GM19468 (cell line): ENCODE measurements at regions not wholly inside any gene's neighbourhood (a gene's known extent, or its start where the extent isn't known, plus 50 kb on each side); places are given as distances from the start of the nearest gene placed in this dataset.

Experiments used
- ATAC-seq: cut with Tn5 transposase; IDR thresholded peaks from one replicate; pipeline ENCODE4 v1.9.1; 2021; ENCODE audit warnings: mild to moderate bottlenecking, moderate library complexity, moderate number of reproducible peaks; ENCODE audit not compliant: unreplicated experiment; ENCODE audit errors: extremely low read depth

DNA sequence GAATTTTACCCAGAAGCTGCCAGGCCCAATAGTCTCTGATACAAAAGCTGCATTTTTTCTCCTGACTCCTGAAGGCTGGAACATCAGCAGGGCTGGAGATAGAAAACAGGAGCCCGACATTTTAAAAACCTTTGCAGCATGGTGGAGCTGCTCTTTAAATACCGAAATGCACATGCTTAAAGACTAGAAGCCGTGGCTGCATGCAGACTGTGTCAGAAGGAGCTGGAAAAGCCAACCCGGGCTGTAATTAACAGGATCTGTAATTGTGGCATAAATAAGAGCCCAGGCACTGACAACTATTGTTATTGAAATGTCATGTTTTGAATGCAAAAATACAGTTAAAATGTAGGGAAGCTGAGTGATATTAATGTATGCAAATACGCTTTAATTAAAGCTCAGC, 304.9 kb upstream of the PLET1 start:
- no peak for ATAC-seq

DNA sequence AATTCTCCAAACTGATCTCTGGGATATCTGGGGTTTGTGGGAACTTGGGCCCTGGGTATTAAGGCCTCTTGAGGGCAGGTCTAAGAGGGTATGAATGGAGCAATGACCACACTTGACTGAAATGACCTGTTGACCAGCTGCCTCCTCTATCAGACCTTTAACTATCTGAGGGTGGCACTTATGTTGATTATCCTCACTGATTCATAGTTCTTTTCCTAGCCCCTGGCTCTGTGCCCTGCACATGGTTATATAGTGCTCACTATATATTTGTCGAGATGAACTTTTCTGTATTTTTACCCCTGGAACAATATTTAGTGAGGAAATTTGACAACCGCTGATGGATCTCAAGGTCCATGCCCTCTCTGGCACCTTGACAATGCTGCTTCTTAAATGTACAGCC, 305.5 kb upstream of the PLET1 start:
- no peak for ATAC-seq

DNA sequence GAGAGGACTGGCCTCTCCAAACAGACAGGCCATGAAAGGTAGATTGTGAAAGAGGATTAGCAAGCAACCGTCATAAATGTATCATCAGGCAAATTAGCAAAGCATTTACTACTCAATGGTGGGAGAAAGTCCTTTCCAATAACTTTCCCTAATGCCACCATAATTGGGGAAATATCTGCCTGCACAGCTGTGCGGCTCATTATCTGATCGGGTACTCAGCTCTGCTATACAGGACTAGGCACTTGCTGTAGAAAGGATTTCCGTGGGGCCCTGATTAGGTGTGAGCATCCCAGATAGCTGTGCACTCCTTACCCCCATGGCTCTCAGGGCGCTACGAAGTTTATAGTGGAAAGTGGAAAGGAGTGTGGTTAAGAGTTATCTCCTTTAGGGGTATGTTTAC, 309.7 kb upstream of the PLET1 start:
- no peak for ATAC-seq

DNA sequence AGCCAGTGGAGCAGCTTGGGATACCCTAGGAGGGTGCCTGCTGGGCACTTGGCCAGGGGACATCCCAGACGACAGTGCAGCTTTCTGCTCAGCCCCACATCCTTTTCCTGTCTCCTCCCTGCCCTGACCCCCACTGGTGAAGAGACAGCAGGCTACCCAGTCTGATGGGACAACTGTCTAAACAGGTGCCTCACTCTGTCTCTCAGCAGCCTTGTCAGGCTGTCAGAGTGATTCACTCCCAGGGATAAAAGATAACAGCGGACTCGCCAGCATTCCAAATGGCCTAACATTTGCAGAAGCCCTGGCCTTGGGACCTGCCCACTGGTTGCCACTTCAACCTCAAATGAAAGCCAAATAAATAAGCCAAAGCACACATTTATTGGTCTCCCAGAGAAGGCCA, 318.6 kb upstream of the PLET1 start:
- ATAC-seq, result no peak

DNA sequence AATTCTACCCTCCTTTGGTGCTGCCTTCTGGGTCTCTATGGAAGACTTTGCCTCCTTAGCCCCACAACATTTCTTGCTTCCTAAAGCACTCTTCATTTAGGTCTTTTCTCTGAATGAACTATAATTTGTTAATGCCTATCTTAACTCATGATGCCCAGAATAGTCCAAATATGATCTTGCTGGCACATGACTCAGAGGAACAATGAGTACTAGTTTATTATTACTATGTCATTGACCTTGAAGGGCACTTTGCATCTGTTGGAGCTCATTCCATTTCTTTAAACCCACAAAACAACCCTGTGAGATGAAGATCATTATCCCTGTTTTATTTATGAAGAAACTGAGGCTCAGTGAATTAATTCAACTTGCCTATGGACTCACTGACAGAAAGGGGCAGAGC, 320.2 kb upstream of the PLET1 start:
- ATAC-seq, result no peak

DNA sequence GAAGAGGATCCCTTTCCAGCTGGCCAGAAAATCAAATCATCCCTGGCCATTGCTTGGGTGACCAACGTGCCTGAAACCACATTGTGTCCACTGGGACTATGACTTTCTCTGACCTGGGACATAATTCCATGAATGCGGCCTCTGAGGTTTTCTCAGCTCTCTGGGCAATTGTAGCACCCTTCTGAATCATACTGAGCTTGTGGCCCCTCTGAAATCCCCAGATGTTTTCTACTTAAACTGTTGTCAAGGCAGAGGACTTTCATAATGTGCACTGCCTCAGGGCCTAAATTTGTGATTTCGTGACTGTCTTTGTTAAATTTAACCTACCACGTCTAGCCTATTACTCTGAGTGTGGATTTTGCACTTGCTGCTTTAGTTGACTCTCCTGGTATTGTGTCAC, 321.1 kb upstream of the PLET1 start:
- no peak for ATAC-seq

DNA sequence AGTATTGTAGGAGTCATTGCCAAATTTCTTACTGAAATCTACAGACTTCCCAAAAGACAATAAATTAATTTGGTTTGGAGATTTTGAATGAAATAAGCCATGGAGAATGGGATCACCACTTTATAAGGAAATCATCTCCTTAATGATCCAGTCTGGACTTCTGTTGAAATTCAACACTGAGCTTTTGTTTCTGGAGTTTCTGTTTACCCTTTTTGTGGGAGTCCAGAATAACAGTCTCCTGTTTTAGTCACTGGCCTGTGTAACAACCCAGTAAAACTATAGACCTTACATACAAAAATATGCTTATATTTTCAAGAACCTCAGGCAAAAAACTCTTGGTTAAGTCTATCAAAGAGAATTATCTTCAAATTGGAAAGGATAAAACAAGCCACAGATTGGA, 321.7 kb upstream of the PLET1 start:
- no peak for ATAC-seq

DNA sequence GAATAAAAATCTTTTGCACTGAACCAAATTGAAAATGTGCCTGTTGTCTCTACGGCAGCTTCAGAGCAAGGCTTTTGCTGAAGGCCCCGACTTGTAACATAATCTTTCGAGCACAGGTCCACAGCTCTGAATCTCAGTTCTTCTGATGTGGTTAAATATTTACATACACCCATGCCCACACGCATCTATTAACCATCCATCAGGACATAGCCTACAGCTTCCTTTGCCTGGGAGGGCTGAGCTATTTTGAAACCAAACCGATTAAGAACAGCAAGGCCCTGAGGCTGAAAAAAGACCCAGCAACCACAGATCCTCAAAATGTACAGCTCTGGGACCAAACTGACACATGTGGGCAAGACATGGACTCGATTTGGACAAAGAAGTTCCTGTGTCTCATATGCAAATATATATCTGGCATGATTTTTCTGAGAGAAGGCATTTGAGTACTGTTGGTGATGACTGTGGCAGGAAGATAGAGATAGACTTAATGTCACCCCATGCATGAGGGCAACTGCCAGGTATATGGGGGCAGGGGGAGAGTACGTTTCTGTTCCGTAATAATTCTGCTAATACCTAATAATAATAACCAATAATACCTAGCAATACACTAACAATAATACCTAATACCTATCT, 322.7 kb upstream of the PLET1 start:
- peak; percentile 71 for ATAC-seq

DNA sequence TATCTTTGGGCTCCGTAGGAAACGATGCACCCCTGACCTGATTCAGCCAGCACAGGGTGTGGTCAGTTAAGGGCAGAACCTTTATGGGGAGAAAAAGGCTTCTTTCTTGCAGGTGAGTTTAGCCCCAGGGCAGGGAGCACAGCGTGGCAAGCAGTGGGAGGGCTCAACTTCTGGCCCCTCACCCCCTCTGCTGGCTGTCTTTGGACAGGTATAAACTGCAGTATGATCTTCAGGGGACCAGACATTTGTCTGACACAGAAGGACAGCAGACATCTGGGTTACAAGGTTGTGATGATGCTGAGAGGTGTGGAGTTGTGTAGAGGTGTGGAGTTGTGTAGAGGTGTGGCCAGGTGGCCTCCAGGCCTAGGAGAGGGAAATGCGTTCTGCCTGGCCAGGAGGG, 324.0 kb upstream of the PLET1 start:
- ATAC-seq, result no peak

DNA sequence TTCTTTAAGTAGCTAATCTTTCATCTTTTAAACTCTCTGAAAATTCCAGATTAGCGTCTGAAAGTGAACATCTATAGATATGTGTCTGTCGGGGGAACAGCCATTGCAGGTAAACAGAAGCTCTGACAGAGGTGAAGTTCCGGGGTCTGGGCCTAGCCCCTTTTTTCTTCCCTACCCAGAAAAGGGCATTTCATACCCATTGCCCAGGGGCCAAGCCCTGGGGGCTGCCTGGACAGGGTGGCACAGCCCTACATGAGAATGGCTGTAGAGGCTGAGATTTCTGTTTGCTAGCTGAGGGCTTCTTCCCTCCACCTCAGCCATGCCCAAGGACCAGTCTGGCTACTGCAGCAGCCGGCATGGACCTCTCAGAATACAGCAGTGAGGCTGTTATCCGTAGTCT, 327.0 kb upstream of the PLET1 start:
- no peak for ATAC-seq

DNA sequence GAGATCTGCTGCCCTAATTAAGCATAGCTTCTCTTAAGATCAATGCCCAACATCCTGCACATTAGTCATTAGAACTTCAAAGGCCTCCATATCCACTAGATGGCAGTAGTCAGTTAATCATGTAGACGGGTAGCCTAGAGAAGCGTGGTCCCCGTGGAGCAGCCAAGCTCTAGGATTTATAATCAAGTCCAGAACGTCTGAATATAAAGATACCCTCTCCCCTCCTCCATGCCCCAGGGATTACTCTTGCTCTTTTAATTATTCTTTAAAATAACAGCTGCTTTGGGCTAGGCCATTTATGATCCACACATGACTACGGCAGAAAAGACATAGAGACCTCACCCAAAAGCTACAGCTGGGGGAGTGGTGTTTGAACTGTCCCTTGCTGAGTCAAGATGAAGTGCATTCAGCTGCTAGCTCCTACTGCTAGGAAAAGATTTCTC, 327.6 kb upstream of the PLET1 start:
- no peak for ATAC-seq

DNA sequence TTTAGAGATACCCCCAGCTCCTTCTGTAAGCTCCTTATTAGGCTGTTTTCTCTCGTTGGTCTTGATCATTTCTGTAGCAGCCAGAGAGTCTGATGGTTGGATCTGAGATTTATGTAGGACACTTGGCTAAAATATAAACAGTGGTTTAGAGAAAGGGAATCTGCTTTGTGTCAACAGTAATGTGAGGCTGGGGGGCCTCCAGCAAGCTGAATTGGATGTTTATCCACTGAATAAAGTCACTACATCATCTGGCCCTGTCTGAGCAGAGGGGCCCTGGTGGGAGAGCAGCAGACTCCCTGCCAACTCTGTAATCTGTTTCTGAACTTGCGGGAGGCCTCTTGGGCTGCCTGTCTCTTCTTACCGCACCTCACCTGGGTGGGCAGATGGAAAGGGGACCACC, 328.5 kb upstream of the PLET1 start:
- no peak for ATAC-seq

DNA sequence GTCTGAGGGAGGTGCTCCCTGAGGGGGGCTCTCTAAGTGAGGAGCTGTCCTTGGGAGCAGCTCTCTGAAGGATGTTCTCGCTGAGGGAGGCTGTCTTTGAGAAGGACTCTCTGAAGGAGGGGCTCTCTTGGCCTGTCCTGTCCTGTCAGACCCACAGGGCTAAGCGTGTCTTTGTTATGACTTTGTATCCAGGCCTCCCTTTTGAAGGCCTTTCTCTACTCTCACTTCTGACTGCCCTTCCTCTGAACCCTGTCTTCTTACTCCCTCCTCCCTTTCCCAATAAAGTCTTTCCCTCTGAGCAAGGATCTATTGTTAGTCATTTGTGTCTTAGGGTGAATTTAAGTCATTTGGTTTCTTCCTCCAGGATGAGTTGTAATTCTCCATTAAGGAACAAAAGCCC, 330.1 kb upstream of the PLET1 start:
- no peak for ATAC-seq

DNA sequence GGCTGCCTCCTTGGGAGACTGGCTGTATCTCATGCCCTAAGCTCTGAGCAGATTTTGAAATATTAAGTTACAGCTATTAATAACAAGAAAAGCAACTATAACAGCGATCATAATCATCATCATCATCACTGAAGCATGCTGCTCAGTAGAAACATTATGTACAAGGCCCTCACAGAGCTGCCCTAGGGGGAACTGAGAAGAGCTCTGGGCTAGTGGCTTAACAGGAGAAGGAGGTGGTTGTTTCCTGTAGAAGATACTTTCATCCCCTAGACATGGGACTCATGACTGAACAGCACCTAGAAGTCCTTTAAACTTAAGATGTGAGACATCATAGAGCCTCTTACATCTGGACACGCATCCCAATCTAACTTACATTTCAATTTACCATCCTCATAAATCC, 332.8 kb upstream of the PLET1 start:
- ATAC-seq, result no peak

DNA sequence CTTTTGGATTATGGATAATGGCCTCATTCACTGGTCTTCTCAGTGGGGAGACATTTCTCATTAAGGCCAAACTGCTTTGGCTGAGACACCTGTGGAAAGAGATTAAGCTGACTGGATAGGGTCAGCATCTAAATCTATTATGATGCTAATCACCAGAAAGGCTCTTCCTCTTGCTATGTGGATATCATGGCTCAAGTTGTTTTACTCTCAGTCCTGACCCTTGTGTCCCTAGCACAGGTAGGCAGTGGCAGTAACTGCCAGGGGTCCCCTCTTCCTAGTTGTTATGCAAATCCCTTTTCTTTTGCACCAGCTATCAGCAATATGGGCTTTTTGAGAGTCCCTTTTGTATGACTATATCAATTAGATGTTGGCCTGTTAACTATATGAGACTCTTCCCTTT, 335.7 kb upstream of the PLET1 start:
- no peak for ATAC-seq

DNA sequence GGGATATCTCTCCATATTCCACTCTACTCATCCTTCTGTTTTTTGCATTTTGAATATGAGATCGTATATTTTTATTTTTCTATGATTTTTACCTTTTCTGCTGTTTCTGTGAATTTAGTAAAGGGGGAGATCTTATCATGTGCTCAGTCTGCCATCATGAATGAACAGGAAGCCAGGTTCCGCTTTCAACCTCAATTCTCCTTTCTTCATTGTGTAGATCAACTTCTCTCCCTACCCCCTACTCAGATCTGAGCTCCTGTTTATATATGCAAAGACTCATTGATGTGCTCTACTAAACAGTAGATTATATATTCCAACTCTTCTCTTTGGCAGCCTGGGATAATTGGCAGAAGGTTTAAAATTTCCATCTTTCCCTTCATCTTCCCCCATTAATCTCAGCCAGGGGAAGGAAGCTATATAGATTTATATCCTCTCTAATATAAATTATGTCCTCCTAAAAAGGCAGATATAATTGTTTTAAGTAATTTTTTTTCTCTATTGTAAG, 336.7 kb upstream of the PLET1 start:
- no peak for ATAC-seq

DNA sequence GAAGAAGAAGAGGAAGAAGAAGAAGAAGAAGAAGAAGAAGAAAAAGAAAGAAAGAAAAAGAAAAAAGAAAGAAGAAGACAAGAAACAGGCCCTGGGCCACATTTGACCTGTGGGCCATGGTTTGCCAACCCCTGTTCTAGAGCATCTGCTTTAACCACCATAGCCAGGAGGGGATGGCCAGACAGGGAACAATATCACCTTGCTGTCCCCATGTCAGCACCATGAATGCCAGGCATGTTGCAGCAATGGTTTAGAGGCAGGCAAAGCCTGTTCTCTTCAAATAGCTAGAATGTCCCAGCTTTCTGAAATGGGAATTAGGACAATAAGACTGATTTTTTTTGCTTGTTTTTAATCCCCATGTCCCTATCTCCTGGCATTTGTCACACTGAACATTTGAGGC, 338.6 kb upstream of the PLET1 start:
- no peak for ATAC-seq

DNA sequence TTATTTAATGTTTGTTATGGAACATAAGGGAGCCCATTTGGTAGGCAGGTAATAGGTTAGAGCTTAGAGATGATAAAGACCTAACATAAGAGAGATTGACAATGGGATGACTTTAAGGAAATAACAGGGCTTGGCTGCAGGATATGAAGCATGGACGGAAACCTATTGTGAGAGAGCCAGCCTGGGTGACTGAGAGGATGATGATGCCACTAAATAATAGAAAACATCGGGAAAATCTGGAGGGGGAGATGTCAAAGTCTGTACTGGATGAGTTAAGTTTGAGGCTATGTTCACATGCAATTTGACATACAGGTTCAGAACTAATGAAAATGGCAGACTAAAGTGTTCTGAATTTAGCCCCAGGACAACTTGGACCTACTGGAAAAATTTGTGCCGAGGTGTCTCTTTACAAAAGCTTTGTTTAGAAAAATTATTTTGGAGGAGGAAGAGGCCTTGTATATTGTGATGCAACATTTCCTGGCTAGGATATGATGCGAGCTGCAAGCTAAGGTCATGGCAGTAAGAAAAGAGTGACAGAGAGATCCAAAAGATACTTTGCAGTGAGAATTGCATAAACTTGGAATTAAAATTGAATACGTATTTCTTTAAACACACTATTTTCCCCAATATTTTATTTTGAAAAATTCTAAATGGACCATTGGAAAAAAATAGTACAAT, 339.3 kb upstream of the PLET1 start:
- no peak for ATAC-seq

DNA sequence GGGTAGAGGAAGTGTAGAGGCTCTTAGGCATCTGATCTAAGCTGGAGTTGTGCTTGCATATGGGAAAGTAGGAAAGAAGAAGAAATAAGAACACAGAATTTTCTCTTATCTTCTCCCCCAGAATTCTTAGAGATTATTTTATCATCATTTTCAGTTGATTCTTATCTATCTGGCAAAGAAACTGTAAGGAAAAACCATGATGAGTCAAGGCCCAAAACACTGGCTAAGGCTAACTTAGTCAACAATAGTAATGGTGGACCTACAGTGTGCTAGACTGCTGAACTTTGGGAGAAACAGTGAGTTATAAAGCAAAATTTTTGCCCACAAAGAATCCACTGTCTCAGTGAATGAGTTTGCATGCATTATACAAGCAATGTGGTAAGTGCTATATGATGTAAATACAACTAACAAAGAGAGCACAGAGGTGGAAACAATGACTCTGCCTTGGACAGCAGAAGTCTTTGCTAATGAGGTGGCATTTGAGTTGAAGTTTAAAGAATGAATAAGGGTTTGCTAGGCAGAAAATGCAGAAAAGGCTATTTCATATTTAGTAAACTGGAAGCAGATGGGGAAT, 344.5 kb upstream of the PLET1 start:
- ATAC-seq, result no peak

DNA sequence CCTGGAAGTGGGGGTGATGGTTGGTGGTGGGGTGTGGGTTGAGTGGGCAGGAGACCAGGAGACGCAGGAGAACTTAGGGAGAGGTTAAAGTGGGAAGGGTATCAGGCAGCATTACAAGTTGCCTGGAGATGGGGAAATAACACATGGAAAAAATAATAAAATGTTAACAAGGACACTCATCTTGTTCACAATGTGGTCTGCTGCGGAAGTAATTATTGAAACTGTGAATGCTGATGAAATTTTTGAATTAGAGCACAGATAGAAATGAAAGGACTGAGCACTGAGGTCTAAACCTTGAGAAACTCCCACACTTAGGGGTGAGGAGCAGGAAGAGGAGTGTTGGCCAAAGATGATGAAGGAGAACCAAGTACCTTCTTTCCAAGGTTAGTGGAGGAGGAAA, 346.0 kb upstream of the PLET1 start:
- ATAC-seq, result no peak

DNA sequence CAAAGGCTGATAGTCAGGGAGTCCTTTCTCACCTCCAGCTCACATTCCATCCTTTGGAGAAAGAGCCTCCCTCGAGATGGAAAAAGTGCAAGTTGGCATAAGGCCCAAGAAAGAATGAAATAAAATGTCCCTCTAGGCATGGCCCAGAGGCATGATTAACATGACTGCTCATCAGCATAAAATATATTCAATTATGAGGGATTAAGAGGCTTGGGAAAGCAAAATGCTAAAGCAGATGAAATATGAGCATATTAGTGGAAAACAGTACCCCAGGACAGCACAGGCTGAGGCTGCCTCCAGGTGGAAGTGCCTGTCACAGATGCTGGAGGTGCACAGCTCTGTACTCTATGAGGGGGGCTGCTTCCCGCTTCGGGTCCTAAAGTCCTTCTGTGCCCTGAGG, 347.8 kb upstream of the PLET1 start:
- no peak for ATAC-seq

DNA sequence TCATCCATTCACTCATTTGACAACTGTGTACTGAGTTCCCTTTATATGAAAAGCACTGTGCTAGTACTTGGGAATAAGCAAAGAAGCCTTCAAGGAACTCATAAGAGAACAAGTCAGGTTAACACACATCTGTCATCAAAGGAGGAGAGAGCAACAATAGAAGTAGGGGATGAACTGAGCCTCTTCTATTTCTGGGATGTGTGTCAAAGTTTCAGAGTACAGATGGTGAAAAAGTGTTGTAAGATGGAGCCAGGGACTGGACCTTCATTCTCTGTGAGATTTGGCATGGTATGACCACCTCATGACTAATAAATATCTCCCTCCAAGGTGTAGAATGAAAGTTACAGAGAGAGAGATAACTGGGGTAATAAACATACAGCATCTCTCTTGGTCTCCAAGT, 349.8 kb upstream of the PLET1 start:
- ATAC-seq, result no peak
